Hematopoietic multipotent progenitor cell treated with erythropoietin and hydrocortisone succinate and interleukin-3 and kit ligand, for 6 days (in vitro differentiated cells): ENCODE measurements at regions not wholly inside any gene's neighbourhood (a gene's known extent, or its start where the extent isn't known, plus 50 kb on each side); places are given as distances from the start of the nearest gene placed in this dataset.

ENCODE experiments used
- DNase-seq: peaks from one replicate; pipeline ENCODE4 v3.0.0-alpha.2; 2015

- DNase-seq = no peak
Measured at GRCh38 chr16:87172632-87173031, 144.6 kb downstream of the C16orf95 start.

- no peak for DNase-seq
Measured at GRCh38 chr16:87173294-87173893, 143.8 kb downstream of the C16orf95 start.

- DNase-seq = no peak
Measured at GRCh38 chr16:87174061-87174460, 143.1 kb downstream of the C16orf95 start.

GRCh38 chr16:87176735-87177134 lies 140.5 kb downstream of the C16orf95 start:
- no peak for DNase-seq

- no peak for DNase-seq
Measured at GRCh38 chr16:87177673-87178072, 139.5 kb downstream of the C16orf95 start.

- no peak for DNase-seq
Measured at GRCh38 chr16:87178177-87178863, 138.9 kb downstream of the C16orf95 start.

GRCh38 chr16:87178977-87179376 lies 138.2 kb downstream of the C16orf95 start:
- DNase-seq = no peak

- DNase-seq = no peak
Measured at GRCh38 chr16:87180069-87180468, 137.1 kb downstream of the C16orf95 start.

GRCh38 chr16:87182759-87183158 lies 134.4 kb downstream of the C16orf95 start:
- no peak for DNase-seq

- DNase-seq = no peak
Measured at GRCh38 chr16:87183647-87184046, 133.5 kb downstream of the C16orf95 start.

- DNase-seq = no peak
Measured at GRCh38 chr16:87185308-87185707, 131.9 kb downstream of the C16orf95 start.

GRCh38 chr16:87185983-87186382 lies 131.2 kb downstream of the C16orf95 start:
- DNase-seq = no peak

GRCh38 chr16:87186446-87186845 lies 130.7 kb downstream of the C16orf95 start:
- no peak for DNase-seq

GRCh38 chr16:87186876-87187533 lies 130.2 kb downstream of the C16orf95 start:
- no peak for DNase-seq

- DNase-seq = no peak
Measured at GRCh38 chr16:87188104-87188503, 129.1 kb downstream of the C16orf95 start.

GRCh38 chr16:87189426-87189825 lies 127.8 kb downstream of the C16orf95 start:
- DNase-seq = no peak

GRCh38 chr16:87190288-87191230 lies 126.6 kb downstream of the C16orf95 start:
- no peak for DNase-seq

- no peak for DNase-seq
Measured at GRCh38 chr16:87192452-87193073, 124.6 kb downstream of the C16orf95 start.

GRCh38 chr16:87194172-87194571 lies 123.0 kb downstream of the C16orf95 start:
- DNase-seq = no peak

GRCh38 chr16:87195161-87195560 lies 122.0 kb downstream of the C16orf95 start:
- no peak for DNase-seq

- no peak for DNase-seq
Measured at GRCh38 chr16:87196231-87196630, 121.0 kb downstream of the C16orf95 start.

- DNase-seq = no peak
Measured at GRCh38 chr16:87196661-87197060, 120.5 kb downstream of the C16orf95 start.
